Hepatocyte (in vitro differentiated cells): ENCODE measurements at regions not wholly inside any gene's neighbourhood (a gene's known extent, or its start where the extent isn't known, plus 50 kb on each side); places are given as distances from the start of the nearest gene placed in this dataset.

Experiments
- CTCF ChIP-seq: fragments of 200-600 bp; sonication (generic); IDR thresholded peaks from 2 replicates; pipeline ENCODE4 v1.5.1; 2016; ENCODE audit warnings: antibody characterized with exemption, mild to moderate bottlenecking; ENCODE audit not compliant: poor library complexity
- EZH2 ChIP-seq: fragments of 200-600 bp; sonication (generic); IDR thresholded peaks from 2 replicates; pipeline ENCODE4 v1.6.1; 2016; ENCODE audit warnings: antibody characterized with exemption, mild to moderate bottlenecking, borderline replicate concordance
- EZH2phosphoT487 ChIP-seq: fragments of 200-600 bp; sonication (generic); IDR thresholded peaks from one replicate; pipeline ENCODE4 v1.6.1; 2018; ENCODE audit warnings: antibody characterized with exemption, mild to moderate bottlenecking, low read depth, moderate library complexity; ENCODE audit not compliant: unreplicated experiment, severe bottlenecking

GRCh38 chr12:124456652-124457152 lies 110.7 kb downstream of the NCOR2 start:
- TF ChIP-seq CTCF (no peak), EZH2 (no peak), EZH2phosphoT487 (no peak)
